GM18517 (cell line): ENCODE measurements at regions not wholly inside any gene's neighbourhood (a gene's known extent, or its start where the extent isn't known, plus 50 kb on each side); places are given as distances from the start of the nearest gene placed in this dataset.

ENCODE experiments used
- ATAC-seq: cut with Tn5 transposase; IDR thresholded peaks from one replicate; pipeline ENCODE4 v1.9.1; 2021; ENCODE audit warnings: mild to moderate bottlenecking, moderate library complexity; ENCODE audit not compliant: unreplicated experiment

GRCh38 chr2:12105180-12105579 lies 358.7 kb downstream of the LPIN1 start:
- no peak for ATAC-seq

- ATAC-seq, result no peak
Observed at GRCh38 chr2:12106440-12107080, 360.1 kb downstream of the LPIN1 start.

GRCh38 chr2:12107321-12107720 lies 360.9 kb downstream of the LPIN1 start:
- no peak for ATAC-seq

GRCh38 chr2:12107939-12108338 lies 361.5 kb downstream of the LPIN1 start:
- ATAC-seq, result no peak

GRCh38 chr2:12109363-12110017 lies 363.1 kb downstream of the LPIN1 start:
- no peak for ATAC-seq

GRCh38 chr2:12110074-12110473 lies 363.6 kb downstream of the LPIN1 start:
- ATAC-seq, result no peak

GRCh38 chr2:12110481-12110880 lies 364.0 kb downstream of the LPIN1 start:
- no peak for ATAC-seq

- no peak for ATAC-seq
Observed at GRCh38 chr2:12113412-12113811, 367.0 kb downstream of the LPIN1 start.

GRCh38 chr2:12114816-12115215 lies 368.4 kb downstream of the LPIN1 start:
- no peak for ATAC-seq

GRCh38 chr2:12116228-12116750 lies 369.9 kb downstream of the LPIN1 start:
- no peak for ATAC-seq

- ATAC-seq, result no peak
Observed at GRCh38 chr2:12119841-12120240, 373.4 kb downstream of the LPIN1 start.

GRCh38 chr2:12120281-12121150 lies 374.1 kb downstream of the LPIN1 start:
- no peak for ATAC-seq

GRCh38 chr2:12124790-12125189 lies 378.4 kb downstream of the LPIN1 start:
- no peak for ATAC-seq

GRCh38 chr2:12126318-12126717 lies 379.9 kb downstream of the LPIN1 start:
- ATAC-seq, result no peak

- ATAC-seq, result no peak
Observed at GRCh38 chr2:12127638-12128037, 381.2 kb downstream of the LPIN1 start.

- no peak for ATAC-seq
Observed at GRCh38 chr2:12131975-12132374, 385.5 kb downstream of the LPIN1 start.

- ATAC-seq, result no peak
Observed at GRCh38 chr2:12141618-12142258, 395.3 kb downstream of the LPIN1 start.

GRCh38 chr2:12151716-12152115 lies 405.3 kb downstream of the LPIN1 start:
- no peak for ATAC-seq

- ATAC-seq, result no peak
Observed at GRCh38 chr2:12152888-12153287, 406.5 kb downstream of the LPIN1 start.

- no peak for ATAC-seq
Observed at GRCh38 chr2:12155303-12156051, 409.0 kb downstream of the LPIN1 start.
